ENCODE measurements at regions not wholly inside any gene's neighbourhood (a gene's known extent, or its start where the extent isn't known, plus 50 kb on each side); places are given as distances from the start of the nearest gene placed in this dataset.

GRCh38 chr2:7233126-7233525 lies 315.9 kb downstream of the RNF144A start:
- no peak for TF ChIP-seq CTCF (IDR thresholded peaks at IDR 0.05; ENCODE audit: control insufficient read depth, extremely low read depth, insufficient read depth)
- no peak overlapping the region for H3K4me3 ChIP-seq (ENCODE audit: low read depth, low read length)
- no peak for DNase-seq (ENCODE audit: low read depth)

GRCh38 chr2:7237466-7237865 lies 320.3 kb downstream of the RNF144A start:
- DNase-seq (ENCODE audit: low read depth): no peak
- H3K4me3 ChIP-seq (ENCODE audit: low read depth, low read length): no peak overlapping the region
- TF ChIP-seq CTCF (IDR thresholded peaks at IDR 0.05; ENCODE audit: control insufficient read depth, extremely low read depth, insufficient read depth): no peak

DNA sequence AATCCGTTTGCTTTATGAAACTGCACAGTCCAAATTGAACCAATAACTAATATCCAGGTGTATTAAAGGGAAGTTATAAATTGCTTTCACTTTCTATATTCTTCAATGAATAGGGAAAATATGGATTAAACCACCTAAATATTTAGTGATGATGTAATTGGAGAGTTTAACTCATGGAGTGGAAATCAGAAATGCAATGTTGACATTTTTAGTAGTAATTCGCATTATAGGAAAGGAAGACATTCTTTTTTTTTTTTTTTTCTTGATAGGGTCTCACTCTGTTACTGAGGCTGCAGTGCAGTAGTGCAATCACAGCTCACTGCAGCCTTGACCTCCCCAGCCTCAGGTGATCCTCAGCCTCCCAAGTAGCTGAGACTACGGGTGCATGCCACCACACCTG lies 321.9 kb downstream of the RNF144A start:
- DNase-seq (ENCODE audit: low read depth): no peak
- H3K4me3 ChIP-seq (ENCODE audit: low read depth, low read length): no peak overlapping the region
- TF ChIP-seq CTCF (IDR thresholded peaks at IDR 0.05; ENCODE audit: control insufficient read depth, extremely low read depth, insufficient read depth): no peak

DNA sequence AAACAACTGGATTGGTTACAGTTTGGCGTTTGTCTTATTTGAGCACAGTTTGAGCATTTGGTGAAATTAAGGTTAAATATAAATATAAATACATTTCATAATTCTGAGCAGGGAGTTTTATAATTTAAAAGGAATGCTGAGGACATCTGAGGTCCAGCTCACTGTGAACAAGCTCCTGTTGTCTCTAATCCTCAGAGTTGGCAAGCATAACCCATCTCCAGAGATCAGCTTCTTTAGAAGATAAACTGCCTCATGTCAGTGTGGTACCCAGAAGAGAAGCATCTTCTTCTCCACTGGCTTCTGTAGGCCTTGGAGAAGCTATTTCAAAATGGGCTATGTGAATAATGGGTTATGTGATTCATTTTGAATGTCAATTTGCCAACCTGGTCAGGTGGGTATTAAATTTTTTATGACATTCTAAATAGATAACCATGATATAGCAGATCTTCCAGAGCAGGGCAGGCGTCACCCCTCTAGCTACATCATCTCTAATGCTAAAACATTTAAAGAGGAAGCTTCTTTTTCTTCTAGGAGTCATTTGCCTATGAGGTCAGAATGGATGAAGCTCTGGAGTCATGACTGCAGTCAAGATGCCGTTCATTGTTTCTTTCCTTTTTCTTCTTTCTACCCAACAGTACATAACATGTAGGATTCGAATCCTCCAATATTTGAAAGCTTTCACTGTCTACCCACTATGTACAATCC lies 324.0 kb downstream of the RNF144A start:
- DNase-seq (ENCODE audit: low read depth): no peak
- no peak for TF ChIP-seq CTCF (IDR thresholded peaks at IDR 0.05; ENCODE audit: control insufficient read depth, extremely low read depth, insufficient read depth)
- no peak overlapping the region for H3K4me3 ChIP-seq (ENCODE audit: low read depth, low read length)

DNA sequence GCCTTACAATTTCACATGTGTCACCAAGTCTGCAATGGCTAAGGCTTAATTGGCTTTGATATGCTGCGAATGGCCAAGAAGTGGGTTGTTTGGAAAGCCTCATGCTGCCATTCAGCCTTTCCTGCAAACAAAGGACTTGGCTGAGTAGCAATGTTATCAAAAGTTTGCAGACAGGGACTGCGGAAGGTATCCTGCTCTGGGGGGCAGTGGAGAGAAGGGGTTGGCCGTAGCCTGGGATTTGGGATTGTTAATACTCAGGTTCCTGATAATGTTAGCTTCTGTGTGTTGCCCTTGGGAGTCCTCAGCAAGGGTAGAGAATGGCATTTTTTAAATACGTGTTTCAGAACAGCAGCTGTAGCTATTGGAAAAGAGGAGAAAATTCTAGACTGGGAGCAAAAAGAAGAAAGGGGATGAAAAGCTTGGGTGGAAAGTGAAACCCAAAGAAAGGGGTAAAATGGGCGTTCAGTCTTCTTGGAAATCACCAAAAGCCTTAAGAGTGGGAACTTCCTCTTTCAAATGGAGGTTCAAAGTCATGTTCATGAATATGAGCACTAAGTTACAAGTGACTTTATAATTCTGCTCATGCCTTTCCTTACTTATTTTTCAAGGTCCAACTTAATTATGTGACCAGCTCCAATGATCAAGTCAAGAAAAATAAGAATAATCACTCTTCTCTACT lies 325.1 kb downstream of the RNF144A start:
- no peak for DNase-seq (ENCODE audit: low read depth)
- no peak overlapping the region for H3K4me3 ChIP-seq (ENCODE audit: low read depth, low read length)
- no peak for TF ChIP-seq CTCF (IDR thresholded peaks at IDR 0.05; ENCODE audit: control insufficient read depth, extremely low read depth, insufficient read depth)

GRCh38 chr2:7243276-7243675 lies 326.1 kb downstream of the RNF144A start:
- TF ChIP-seq CTCF (IDR thresholded peaks at IDR 0.05; ENCODE audit: control insufficient read depth, extremely low read depth, insufficient read depth): no peak
- H3K4me3 ChIP-seq (ENCODE audit: low read depth, low read length): no peak overlapping the region

More at GRCh38 chr2:7243276-7243675, 326.1 kb downstream of the RNF144A start:
- no peak for DNase-seq (ENCODE audit: low read depth)
